ENCODE measurements at regions not wholly inside any gene's neighbourhood (a gene's known extent, or its start where the extent isn't known, plus 50 kb on each side); places are given as distances from the start of the nearest gene placed in this dataset.

GRCh38 chr19:30857966-30858490, 485.8 kb downstream of the ZNF536 start:
- no peak overlapping the region for H3K27ac Mint-ChIP-seq (ENCODE audit: low read depth, unreplicated experiment)
- H3K27me3 Mint-ChIP-seq (ENCODE audit: insufficient read depth, unreplicated experiment) = no peaks in the 10 kb centered on the region
- POLR2A ChIA-PET = no interaction called here
- no TSS peak for BruUV-seq (replicated peaks)
- DNase-seq (ENCODE audit: unreplicated experiment) = no peak
- H3K36me3 Mint-ChIP-seq (ENCODE audit: insufficient read depth, unreplicated experiment) = no peaks in the 10 kb centered on the region
- CTCF ChIA-PET = no interaction called here
- H3K4me3 Mint-ChIP-seq (ENCODE audit: unreplicated experiment) = no peak overlapping the region
- peaks cover 43% of the 10 kb centered on the region for H3K9me3 Mint-ChIP-seq (ENCODE audit: unreplicated experiment)
- no peak for TF ChIP-seq CTCF (IDR thresholded peaks at IDR 0.05; ENCODE audit: unreplicated experiment)
- intact Hi-C loops (cut with micrococcal nuclease) = no loop called here
- no peaks in the 10 kb centered on the region for H3K4me1 Mint-ChIP-seq (ENCODE audit: insufficient read depth, unreplicated experiment)

GRCh38 chr19:30857388-30857787, 485.2 kb downstream of the ZNF536 start:
- peaks cover 44% of the 10 kb centered on the region for H3K9me3 Mint-ChIP-seq (ENCODE audit: unreplicated experiment)
- no peaks in the 10 kb centered on the region for H3K4me1 Mint-ChIP-seq (ENCODE audit: insufficient read depth, unreplicated experiment)
- no peaks in the 10 kb centered on the region for H3K27me3 Mint-ChIP-seq (ENCODE audit: insufficient read depth, unreplicated experiment)
- DNase-seq (ENCODE audit: unreplicated experiment) = no peak
- ChIA-PET POLR2A (no interaction called here), CTCF (no interaction called here)
- H3K36me3 Mint-ChIP-seq (ENCODE audit: insufficient read depth, unreplicated experiment) = no peaks in the 10 kb centered on the region
- intact Hi-C loops (cut with micrococcal nuclease) = no loop called here
- no peak overlapping the region for H3K4me3 Mint-ChIP-seq (ENCODE audit: unreplicated experiment)
- TF ChIP-seq CTCF (IDR thresholded peaks at IDR 0.05; ENCODE audit: unreplicated experiment) = no peak
- no peak overlapping the region for H3K27ac Mint-ChIP-seq (ENCODE audit: low read depth, unreplicated experiment)
- no TSS peak for BruUV-seq (replicated peaks)

DNA sequence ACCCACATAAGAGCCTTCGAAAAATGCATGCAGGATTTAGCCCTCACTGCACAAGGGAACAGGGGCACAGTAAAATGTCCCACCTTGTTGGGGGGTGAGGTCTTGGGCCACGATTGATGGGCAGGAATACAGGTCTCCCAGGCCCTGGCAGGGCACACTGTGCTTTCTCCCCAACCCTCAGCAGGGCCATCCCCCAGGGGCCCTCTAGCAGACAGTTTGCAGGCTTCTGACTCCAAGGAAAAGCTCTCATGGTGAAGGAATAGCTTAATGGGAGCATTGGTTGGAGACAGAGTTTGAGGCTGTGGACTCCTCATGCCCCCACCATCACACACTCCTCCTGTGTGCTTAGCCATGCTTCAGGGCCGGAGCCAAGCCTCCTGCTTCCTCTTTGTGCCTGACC, 484.6 kb downstream of the ZNF536 start:
- CTCF ChIA-PET = no interaction called here
- Mint-ChIP-seq H3K4me1 (ENCODE audit: insufficient read depth, unreplicated experiment) (no peaks in the 10 kb centered on the region), H3K27ac (ENCODE audit: low read depth, unreplicated experiment) (no peak overlapping the region), H3K27me3 (ENCODE audit: insufficient read depth, unreplicated experiment) (no peaks in the 10 kb centered on the region), H3K9me3 (ENCODE audit: unreplicated experiment) (peaks cover 45% of the 10 kb centered on the region), H3K4me3 (ENCODE audit: unreplicated experiment) (no peak overlapping the region), H3K36me3 (ENCODE audit: insufficient read depth, unreplicated experiment) (no peaks in the 10 kb centered on the region)
- intact Hi-C loops (cut with micrococcal nuclease) = no loop called here
- BruUV-seq (replicated peaks) = no TSS peak
- POLR2A ChIA-PET = no interaction called here
- DNase-seq (ENCODE audit: unreplicated experiment) = no peak
- no peak for TF ChIP-seq CTCF (IDR thresholded peaks at IDR 0.05; ENCODE audit: unreplicated experiment)

DNA sequence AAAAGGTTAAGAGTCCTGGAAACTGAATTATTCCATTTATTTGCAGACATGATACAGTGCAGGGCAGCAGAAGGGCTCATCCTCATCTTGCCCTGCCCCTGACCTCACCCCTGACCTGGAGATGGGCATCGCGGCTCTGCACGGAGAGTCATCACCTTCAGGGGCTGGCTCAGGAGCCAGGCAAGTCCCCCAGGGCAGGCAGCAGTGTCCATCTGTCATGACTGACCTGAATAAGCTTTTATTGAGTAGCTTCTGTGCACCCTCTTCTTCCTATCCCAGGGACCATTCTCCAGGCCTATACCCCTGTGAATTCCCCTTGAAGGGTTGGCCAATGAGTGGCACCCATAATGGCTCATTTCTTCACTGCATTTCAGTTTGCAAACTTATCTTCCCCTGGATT, 484.2 kb downstream of the ZNF536 start:
- POLR2A ChIA-PET = no interaction called here

More for the DNA sequence above, 484.2 kb downstream of the ZNF536 start:
- CTCF ChIA-PET = no interaction called here
- Mint-ChIP-seq H3K4me3 (ENCODE audit: unreplicated experiment) (no peak overlapping the region), H3K4me1 (ENCODE audit: insufficient read depth, unreplicated experiment) (no peaks in the 10 kb centered on the region), H3K36me3 (ENCODE audit: insufficient read depth, unreplicated experiment) (no peaks in the 10 kb centered on the region), H3K27ac (ENCODE audit: low read depth, unreplicated experiment) (no peak overlapping the region), H3K27me3 (ENCODE audit: insufficient read depth, unreplicated experiment) (no peaks in the 10 kb centered on the region), H3K9me3 (ENCODE audit: unreplicated experiment) (peaks cover 41% of the 10 kb centered on the region)
- intact Hi-C loops (cut with micrococcal nuclease) = no loop called here
- BruUV-seq (replicated peaks) = no TSS peak
- DNase-seq (ENCODE audit: unreplicated experiment) = no peak
- TF ChIP-seq CTCF (IDR thresholded peaks at IDR 0.05; ENCODE audit: unreplicated experiment) = no peak
